HG02588 (cell line): ENCODE measurements at regions not wholly inside any gene's neighbourhood (a gene's known extent, or its start where the extent isn't known, plus 50 kb on each side); places are given as distances from the start of the nearest gene placed in this dataset.

Source experiments
- ATAC-seq: cut with Tn5 transposase; IDR thresholded peaks from one replicate; pipeline ENCODE4 v1.9.1; 2021; ENCODE audit warnings: mild to moderate bottlenecking, moderate library complexity; ENCODE audit not compliant: unreplicated experiment

DNA sequence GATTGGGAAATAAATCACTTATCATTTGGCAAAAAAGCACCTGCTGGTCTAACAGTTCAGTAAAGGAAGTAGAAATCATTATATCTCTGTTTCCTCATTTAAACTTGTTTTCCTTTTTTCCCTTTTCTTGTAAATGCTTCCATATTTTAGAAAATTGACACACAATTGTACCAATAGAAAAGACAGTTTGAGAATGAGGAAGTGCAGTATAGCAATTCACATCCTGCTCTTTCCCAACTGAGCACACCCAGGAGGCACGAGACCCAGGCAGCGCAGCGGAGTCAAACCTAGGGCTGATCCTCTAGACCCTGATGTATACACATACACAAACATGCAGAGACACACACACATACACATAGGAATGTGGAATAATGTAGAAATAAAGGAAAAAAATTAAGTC lies 74.8 kb upstream of the PACRGL start:
- no peak for ATAC-seq

DNA sequence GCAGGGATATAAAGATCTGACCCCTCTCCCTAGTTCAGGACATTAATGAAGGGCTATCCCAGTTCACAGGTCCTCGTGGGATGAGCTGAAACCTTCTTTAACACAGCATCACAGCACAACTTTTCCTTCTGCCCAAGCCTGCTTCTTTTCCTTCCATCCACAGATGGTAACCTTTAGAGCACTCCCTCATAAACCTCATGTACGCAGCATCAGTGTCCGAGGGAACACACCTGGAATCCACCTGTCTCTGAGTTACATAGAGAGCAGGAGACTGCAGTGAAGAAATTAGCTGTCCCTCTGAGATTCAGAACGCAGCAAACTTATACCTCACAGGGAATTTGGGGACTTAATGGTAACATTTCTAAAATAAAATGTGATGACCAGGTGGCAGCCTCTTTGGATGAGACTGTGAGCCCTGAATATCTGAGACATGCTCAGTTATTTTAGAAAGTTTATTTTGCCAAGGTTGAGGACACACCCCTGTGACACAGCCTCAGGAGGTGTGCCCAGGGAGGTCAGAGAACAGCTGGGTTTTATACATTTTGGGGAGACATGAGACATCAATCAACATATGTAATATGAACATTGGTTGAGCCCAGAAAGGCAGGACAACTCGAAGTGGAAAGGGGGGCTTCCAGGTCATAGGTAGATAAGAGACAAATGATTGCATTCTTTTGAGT lies 73.8 kb upstream of the PACRGL start:
- no peak for ATAC-seq

DNA sequence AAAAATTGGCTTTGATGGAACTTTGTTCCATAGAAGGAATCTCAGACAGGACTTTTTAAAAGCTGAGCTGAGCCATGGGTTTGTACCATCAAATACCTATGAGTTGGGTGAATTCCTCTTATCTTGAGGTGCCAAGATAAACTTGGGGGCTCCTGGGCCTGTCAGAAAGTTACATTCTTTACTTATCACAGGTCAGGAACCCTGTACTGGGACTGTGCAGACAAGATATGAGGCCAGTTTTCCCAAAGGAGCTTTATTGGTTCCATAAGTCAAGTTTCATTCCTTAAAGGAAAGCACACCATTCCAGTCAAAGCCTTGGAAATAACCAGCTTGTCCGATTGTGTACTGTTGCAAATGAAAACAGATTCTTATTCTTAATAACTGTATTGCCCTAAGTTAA lies 72.4 kb upstream of the PACRGL start:
- no peak for ATAC-seq

GRCh38 chr4:20629186-20630106 lies 70.8 kb upstream of the PACRGL start:
- peak; percentile 62 for ATAC-seq

GRCh38 chr4:20638825-20639224 lies 61.4 kb upstream of the PACRGL start:
- ATAC-seq = no peak

GRCh38 chr4:20639346-20639745 lies 60.9 kb upstream of the PACRGL start:
- no peak for ATAC-seq

DNA sequence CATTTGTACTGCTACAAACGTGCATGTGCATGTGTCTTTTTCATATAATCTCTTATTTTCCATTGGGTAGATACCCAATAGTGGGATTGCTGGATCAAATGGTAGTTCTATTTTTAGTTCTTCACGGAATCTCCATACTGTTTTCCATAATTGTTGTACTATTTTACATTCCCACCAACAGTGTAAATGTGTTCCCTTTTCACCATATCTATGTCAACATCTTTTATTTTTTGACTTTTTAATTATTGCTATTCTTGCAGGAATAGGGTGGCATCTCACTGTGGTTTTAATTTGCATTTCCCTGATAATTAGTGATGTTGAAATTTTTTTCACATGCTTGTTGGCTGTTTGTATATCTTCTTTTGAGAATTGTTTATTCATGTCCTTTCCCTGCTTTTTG lies 59.3 kb upstream of the PACRGL start:
- no peak for ATAC-seq

DNA sequence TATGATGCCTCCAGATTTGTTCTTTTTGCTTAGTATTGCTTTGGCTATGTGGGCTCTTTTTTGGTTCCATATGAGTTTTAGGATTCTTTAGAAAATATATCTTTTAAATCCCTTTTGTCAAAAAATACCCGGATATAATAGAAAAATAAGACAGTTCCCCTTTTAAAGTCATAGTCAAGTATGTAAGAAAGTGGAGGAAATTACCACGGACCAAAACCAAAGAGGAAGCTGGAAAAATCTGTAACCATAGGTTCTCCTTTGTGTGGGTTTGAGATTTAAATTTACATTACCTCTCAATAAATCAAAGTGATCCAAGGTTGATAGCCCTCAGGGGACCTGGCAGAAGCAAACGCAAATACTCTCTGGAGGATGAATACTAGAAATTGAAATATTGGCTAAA lies 58.3 kb upstream of the PACRGL start:
- ATAC-seq = no peak

GRCh38 chr4:20643631-20644030 lies 56.6 kb upstream of the PACRGL start:
- no peak for ATAC-seq

GRCh38 chr4:20645236-20645635 lies 55.0 kb upstream of the PACRGL start:
- ATAC-seq = no peak

DNA sequence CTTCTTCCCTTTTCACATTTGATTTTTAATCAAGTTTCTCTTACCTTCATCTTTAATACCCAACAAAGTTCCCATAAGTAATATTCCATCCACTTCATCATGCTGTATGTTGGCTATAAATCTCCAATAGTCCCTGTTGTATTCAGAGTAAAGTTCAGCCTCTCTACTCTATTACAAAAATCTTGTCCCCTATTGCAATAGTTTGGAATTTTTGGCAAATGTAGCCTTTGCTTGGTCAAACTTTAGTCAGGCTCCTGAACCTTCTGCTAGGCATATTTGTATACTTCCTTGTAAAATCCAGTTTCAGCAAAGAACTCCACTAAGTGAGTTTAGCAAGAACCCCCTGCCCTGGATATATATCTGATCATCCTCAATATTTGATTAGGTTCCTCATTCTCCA lies 54.0 kb upstream of the PACRGL start:
- no peak for ATAC-seq
